Skin of body (tissue), 1 donor: ENCODE measurements at regions not wholly inside any gene's neighbourhood (a gene's known extent, or its start where the extent isn't known, plus 50 kb on each side); places are given as distances from the start of the nearest gene placed in this dataset.

ENCODE experiments used
- DNase-seq: peaks from one replicate; lab custom pipeline; 2025; lab: John Stamatoyannopoulos, UW

- DNase-seq: peak; percentile 84
Observed at GRCh38 chr3:193982258-193982659, 153.7 kb upstream of the HES1 start.

GRCh38 chr3:193983846-193984818 is 151.8 kb upstream of the HES1 start:
- no peak for DNase-seq

GRCh38 chr3:193984876-193985275 is 151.1 kb upstream of the HES1 start:
- no peak for DNase-seq

GRCh38 chr3:193987186-193987585 is 148.8 kb upstream of the HES1 start:
- DNase-seq: peak; percentile 28

GRCh38 chr3:193989186-193989585 is 146.8 kb upstream of the HES1 start:
- DNase-seq: no peak

- no peak for DNase-seq
Observed at GRCh38 chr3:193991666-193992424, 144.1 kb upstream of the HES1 start.

- DNase-seq: no peak
Observed at GRCh38 chr3:193992425-193993037, 143.4 kb upstream of the HES1 start.

GRCh38 chr3:193996221-193996620 is 139.7 kb upstream of the HES1 start:
- DNase-seq: no peak

GRCh38 chr3:193996641-193997089 is 139.3 kb upstream of the HES1 start:
- DNase-seq: peak; percentile 85

- DNase-seq: no peak
Observed at GRCh38 chr3:193997228-193998122, 138.5 kb upstream of the HES1 start.

- no peak for DNase-seq
Observed at GRCh38 chr3:193998123-193998448, 137.9 kb upstream of the HES1 start.

- no peak for DNase-seq
Observed at GRCh38 chr3:193998628-193999195, 137.2 kb upstream of the HES1 start.

GRCh38 chr3:194000100-194000499 is 135.8 kb upstream of the HES1 start:
- no peak for DNase-seq

- no peak for DNase-seq
Observed at GRCh38 chr3:194000712-194001111, 135.2 kb upstream of the HES1 start.

GRCh38 chr3:194001728-194002459 is 134.1 kb upstream of the HES1 start:
- DNase-seq: no peak

- peak; percentile 76 for DNase-seq
Observed at GRCh38 chr3:194003114-194004057, 132.6 kb upstream of the HES1 start.

GRCh38 chr3:194005930-194006501 is 129.9 kb upstream of the HES1 start:
- DNase-seq: no peak

- DNase-seq: no peak
Observed at GRCh38 chr3:194007592-194008337, 128.2 kb upstream of the HES1 start.
